NCI-H2081 (cell line): ENCODE measurements at regions not wholly inside any gene's neighbourhood (a gene's known extent, or its start where the extent isn't known, plus 50 kb on each side); places are given as distances from the start of the nearest gene placed in this dataset.

ENCODE experiments used
- DNase-seq, 2 experiments: peaks; one replicate each; lab custom pipeline; 2025; lab: John Stamatoyannopoulos, UW

DNA sequence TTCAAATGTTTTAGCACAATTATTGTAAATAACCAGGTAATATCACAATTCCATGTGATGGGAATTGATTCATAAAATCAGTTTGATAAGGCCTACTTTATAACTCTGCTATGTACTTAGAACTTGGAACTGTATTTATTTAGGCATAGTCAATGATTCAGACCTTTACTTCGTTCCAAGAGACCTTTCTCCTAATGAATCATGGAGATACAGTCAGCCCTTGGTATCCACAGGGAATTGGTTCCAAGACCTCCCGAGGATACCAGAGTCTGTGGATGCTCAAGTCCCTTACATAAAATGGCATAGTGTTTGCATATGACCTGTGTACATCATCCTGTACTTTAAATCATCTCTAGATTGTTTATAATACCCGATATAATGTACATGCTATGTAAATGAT lies 60.8 kb upstream of the UMPS start:
- DNase-seq, result no peak

DNA sequence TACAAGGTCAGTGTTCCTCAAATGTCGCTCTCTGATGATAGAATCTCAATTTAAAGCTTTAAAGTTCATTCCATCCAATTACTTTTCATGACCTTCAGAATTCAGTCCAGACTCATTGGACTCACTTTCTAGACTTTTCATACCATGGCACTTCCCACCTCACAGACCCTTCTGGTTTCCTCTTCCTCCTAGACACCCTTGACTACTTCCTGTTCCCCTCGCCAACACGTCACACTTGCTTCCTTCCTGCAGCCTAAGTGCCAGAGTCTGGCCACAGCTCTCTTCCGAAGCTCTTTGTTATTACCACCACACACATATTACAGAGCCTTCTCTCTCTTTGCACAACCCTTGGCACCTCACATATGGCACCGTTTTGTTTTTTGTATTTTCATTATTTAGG lies 59.1 kb upstream of the UMPS start:
- no peak for DNase-seq

DNA sequence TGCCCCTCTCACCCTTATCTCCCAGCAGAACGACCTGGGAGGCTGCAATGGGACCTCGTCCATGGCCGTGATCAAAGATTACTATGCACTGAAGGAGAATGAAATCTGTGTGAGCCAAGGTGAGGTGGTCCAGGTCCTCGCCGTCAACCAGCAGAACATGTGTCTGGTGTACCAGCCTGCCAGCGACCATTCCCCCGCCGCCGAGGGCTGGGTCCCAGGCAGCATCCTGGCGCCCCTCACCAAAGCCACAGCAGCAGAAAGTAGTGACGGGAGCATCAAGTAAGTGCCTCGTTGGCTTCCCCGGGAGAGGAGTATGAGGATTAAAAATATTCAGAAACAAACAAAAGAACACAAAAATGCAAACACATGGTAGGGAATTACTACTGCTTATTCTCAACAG lies 55.9 kb upstream of the UMPS start:
- no peak for DNase-seq

DNA sequence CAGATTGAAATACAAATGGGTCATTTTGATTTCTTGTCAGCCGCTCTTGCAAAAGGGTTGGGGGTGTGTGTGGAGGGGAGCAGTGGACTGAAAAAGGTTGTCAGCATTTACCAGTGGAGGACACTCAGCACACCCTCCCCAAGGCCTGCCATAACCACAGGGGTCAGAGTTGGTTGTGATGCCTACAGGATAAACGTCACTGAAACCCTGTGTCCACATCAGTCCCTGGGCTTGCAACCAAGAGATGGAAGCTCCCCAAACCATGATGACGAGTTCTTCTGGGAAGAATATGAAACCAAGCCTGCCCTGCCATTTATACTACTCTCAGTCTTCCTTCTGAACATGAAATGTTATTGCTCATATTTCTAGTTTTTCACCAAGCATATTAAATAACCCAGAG lies 54.0 kb upstream of the UMPS start:
- DNase-seq, result no peak

- no peak for DNase-seq
Observed at GRCh38 chr3:124679048-124679638, 51.1 kb upstream of the UMPS start.
